ENCODE measurements at regions not wholly inside any gene's neighbourhood (a gene's known extent, or its start where the extent isn't known, plus 50 kb on each side); places are given as distances from the start of the nearest gene placed in this dataset.

DNA sequence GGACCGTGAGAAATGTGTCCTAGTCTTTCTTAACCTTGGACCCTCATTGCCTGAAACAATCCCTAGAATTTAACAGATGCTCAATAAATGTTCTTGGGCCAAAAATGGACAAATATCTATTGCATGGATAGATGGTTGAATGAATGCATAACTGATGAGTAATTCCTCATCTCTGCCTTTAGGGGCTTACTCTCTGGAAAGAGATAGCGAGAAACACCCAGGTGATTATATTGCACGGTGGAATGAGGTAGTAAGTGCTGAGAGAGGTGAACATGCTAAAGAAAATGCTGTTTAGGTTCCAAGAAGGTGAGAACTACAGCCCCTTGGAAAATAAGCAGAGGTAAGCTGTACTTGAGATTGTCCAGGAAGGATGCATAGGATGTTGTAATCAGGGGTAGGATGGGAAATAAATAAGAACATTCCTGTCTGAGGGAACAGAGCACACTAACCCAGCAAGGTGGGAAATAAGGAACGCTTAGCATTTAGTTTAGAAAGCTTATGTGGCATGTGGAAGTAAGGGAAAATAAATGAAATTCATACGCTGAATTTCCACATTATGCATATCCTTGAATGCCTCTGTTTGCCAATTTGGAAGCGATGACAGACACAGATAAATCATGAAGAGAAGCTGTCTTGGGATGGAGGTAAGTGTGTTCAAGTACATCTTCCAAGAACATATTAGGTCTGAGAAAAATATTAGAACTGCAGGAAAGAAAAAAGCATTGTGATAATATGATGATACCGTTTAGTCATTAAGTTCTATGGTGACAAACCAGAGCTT lies 426.6 kb downstream of the ARHGEF28 start:
- ATAC-seq (ENCODE audit: insufficient number of reproducible peaks, low FRiP score, low read depth) (no peak), DNase-seq (ENCODE audit: low spot score) (no peak)
- TF ChIP-seq, protein P1, sequence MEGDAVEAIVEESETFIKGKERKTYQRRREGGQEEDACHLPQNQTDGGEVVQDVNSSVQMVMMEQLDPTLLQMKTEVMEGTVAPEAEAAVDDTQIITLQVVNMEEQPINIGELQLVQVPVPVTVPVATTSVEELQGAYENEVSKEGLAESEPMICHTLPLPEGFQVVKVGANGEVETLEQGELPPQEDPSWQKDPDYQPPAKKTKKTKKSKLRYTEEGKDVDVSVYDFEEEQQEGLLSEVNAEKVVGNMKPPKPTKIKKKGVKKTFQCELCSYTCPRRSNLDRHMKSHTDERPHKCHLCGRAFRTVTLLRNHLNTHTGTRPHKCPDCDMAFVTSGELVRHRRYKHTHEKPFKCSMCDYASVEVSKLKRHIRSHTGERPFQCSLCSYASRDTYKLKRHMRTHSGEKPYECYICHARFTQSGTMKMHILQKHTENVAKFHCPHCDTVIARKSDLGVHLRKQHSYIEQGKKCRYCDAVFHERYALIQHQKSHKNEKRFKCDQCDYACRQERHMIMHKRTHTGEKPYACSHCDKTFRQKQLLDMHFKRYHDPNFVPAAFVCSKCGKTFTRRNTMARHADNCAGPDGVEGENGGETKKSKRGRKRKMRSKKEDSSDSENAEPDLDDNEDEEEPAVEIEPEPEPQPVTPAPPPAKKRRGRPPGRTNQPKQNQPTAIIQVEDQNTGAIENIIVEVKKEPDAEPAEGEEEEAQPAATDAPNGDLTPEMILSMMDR (IDR thresholded peaks at IDR 0.05) = no peak
- Histone ChIP-seq H3K36me3 (no peaks in the 10 kb centered on the region), H3K27ac (no peak overlapping the region), H3K9me3 (no peaks in the 10 kb centered on the region), H3K4me3 (no peak overlapping the region), H3K27me3 (replicated peaks; ENCODE audit: insufficient read depth) (no peaks in the 10 kb centered on the region), H3K4me1 (ENCODE audit: control insufficient read depth in 1 of 2, low read depth in 2 of 2) (peaks cover 0 to 13% of the 10 kb centered on the region in 2 donors)

DNA sequence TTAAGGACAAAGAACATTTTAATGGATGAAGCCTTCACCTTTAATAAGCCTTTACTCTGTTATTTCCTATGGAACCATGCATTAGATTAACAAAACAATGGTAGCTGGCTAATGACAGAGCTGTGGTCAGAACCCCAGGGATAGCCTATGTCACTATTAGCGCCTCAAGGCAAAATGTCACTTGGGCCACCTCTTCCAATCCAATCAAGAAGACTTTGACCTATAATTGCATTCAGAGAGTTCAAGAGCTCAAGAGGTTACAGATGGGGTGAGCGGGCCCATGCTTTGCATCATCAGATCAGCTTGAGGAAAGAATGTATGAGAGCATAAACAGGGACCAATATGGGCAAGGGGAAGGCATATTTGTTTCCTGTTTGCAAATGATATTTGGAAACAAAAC lies 425.1 kb downstream of the ARHGEF28 start:
- no peak for ATAC-seq (ENCODE audit: insufficient number of reproducible peaks, low FRiP score, low read depth)
- no peaks in the 10 kb centered on the region for H3K9me3 ChIP-seq
- H3K27ac ChIP-seq = no peak overlapping the region
- no peak overlapping the region for H3K4me3 ChIP-seq
- H3K27me3 ChIP-seq (replicated peaks; ENCODE audit: insufficient read depth) = no peaks in the 10 kb centered on the region
- H3K36me3 ChIP-seq = no peaks in the 10 kb centered on the region
- TF ChIP-seq, protein P1 (IDR thresholded peaks at IDR 0.05) = no peak
- no peak for DNase-seq (ENCODE audit: low spot score)
- H3K4me1 ChIP-seq (ENCODE audit: control insufficient read depth in 1 of 2, low read depth in 2 of 2) = peaks cover 0 to 4% of the 10 kb centered on the region in 2 donors

DNA sequence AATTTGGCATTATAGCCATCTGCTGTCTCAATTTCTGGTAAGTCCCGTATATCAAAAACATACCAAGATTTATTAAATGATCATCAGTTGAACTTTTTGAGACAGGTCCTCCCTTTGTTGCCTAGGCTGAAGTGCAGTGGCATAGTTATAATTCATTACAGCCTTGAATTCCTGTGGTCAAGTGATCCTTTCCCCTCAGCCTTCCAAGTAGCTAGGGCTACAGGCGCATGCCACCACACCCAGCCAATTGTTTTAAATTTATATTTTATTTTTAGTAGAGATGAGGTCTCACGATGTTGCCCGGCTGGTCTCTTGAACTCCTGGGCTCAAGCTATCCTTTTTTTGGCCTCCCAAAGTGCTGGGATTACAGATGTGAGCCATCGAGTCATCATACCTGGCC lies 418.9 kb downstream of the ARHGEF28 start:
- TF ChIP-seq, protein P1 (IDR thresholded peaks at IDR 0.05) = no peak
- no peak for DNase-seq (ENCODE audit: low spot score)
- Histone ChIP-seq H3K27me3 (replicated peaks; ENCODE audit: insufficient read depth) (no peaks in the 10 kb centered on the region), H3K27ac (no peak overlapping the region), H3K4me1 (ENCODE audit: control insufficient read depth in 1 of 2, low read depth in 2 of 2) (no peaks in the 10 kb centered on the region), H3K9me3 (no peaks in the 10 kb centered on the region), H3K4me3 (no peak overlapping the region), H3K36me3 (no peaks in the 10 kb centered on the region)
- no peak for ATAC-seq (ENCODE audit: insufficient number of reproducible peaks, low FRiP score, low read depth)

DNA sequence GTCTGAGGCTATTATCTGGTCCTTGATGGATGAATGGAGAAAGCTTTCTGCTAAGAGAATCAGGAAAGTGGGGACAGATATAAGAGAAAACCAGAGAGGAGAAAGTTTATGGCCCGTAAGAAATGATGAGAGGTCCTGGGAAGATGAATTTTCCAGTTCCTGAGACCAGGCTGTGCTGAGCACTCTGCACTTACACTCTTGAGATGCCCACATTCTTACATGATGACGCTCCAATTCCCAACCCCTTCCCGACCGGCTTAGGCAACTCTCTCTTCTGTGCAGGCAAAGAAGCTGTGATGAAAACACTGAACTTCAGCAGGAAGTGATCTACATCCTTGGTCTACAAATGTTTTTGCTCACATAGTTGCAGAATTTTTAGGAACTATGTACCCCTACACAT lies 417.0 kb downstream of the ARHGEF28 start:
- Histone ChIP-seq H3K27ac (no peak overlapping the region), H3K4me3 (no peak overlapping the region), H3K27me3 (replicated peaks; ENCODE audit: insufficient read depth) (no peaks in the 10 kb centered on the region), H3K36me3 (no peaks in the 10 kb centered on the region), H3K9me3 (no peaks in the 10 kb centered on the region), H3K4me1 (ENCODE audit: control insufficient read depth in 1 of 2, low read depth in 2 of 2) (no peaks in the 10 kb centered on the region)
- ATAC-seq (ENCODE audit: insufficient number of reproducible peaks, low FRiP score, low read depth) (no peak), DNase-seq (ENCODE audit: low spot score) (no peak)
- TF ChIP-seq, protein P1 (IDR thresholded peaks at IDR 0.05) = no peak

DNA sequence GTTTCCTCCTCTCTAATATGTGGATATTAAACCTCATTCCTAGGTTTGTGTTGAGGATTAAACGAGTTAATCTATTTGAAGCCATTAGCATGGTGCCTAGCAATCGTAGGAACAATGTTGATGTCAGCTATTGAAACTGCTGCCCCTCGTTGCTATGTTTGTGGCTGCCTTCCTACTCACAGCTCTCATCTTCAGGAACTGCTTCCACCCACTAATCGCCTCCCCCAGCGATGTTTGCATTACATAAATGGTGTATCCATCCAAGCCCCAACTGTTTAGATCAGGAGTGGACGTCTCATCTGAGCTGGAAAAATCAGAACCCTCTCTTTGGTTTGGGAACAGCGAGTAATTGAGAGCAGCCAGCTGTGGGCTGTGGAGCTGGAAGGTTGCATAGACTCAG lies 416.6 kb downstream of the ARHGEF28 start:
- Histone ChIP-seq H3K36me3 (no peaks in the 10 kb centered on the region), H3K27ac (no peak overlapping the region), H3K9me3 (no peaks in the 10 kb centered on the region), H3K27me3 (replicated peaks; ENCODE audit: insufficient read depth) (no peaks in the 10 kb centered on the region), H3K4me3 (no peak overlapping the region), H3K4me1 (ENCODE audit: control insufficient read depth in 1 of 2, low read depth in 2 of 2) (no peaks in the 10 kb centered on the region)
- ATAC-seq (ENCODE audit: insufficient number of reproducible peaks, low FRiP score, low read depth) (no peak), DNase-seq (ENCODE audit: low spot score) (no peak)
- TF ChIP-seq, protein P1 (IDR thresholded peaks at IDR 0.05) = no peak

Measured in thoracic aorta (tissue), 2 donors.